Neural cell (in vitro differentiated cells): ENCODE measurements at regions not wholly inside any gene's neighbourhood (a gene's known extent, or its start where the extent isn't known, plus 50 kb on each side); places are given as distances from the start of the nearest gene placed in this dataset.

ENCODE experiments used
- H2AFZ ChIP-seq: fragments of 200-600, 300-800 bp; sonication (generic), shearing (Covaris generic); 2 replicates; pipeline ENCODE4 v1.6.0; 2014; ENCODE audit warnings: low read depth, mild to moderate bottlenecking, antibody characterized with exemption, low read length, moderate library complexity
- H3F3A ChIP-seq: fragments of 200-600 bp; shearing (Covaris generic); 2 replicates; pipeline ENCODE4 v1.6.1; 2016; ENCODE audit warnings: mild to moderate bottlenecking, moderate library complexity, mixed read lengths, antibody characterized with exemption, low read length; ENCODE audit not compliant: insufficient read depth, poor library complexity, severe bottlenecking
- H3K27ac ChIP-seq: fragments of 200-600, 300-800 bp; sonication (generic), shearing (Covaris generic); 2 replicates; pipeline ENCODE4 v1.5.1; 2014; ENCODE audit warnings: mild to moderate bottlenecking, low read length, moderate library complexity
- H3K27me3 ChIP-seq: fragments of 300-800, 200-600 bp; sonication (generic), shearing (Covaris generic); 2 replicates; pipeline ENCODE4 v1.6.0; 2014; ENCODE audit warnings: mild to moderate bottlenecking, low read depth, low read length, moderate library complexity; ENCODE audit not compliant: insufficient read depth
- H3K36me3 ChIP-seq: fragments of 300-800, 200-600 bp; sonication (generic), shearing (Covaris generic); 2 replicates; pipeline ENCODE4 v1.5.1; 2014; ENCODE audit warnings: mild to moderate bottlenecking, antibody characterized with exemption, low read length, moderate library complexity; ENCODE audit not compliant: insufficient read depth
- H3K4me2 ChIP-seq: fragments of 300-800, 200-600 bp; sonication (generic), shearing (Covaris generic); 2 replicates; pipeline ENCODE4 v1.6.0; 2014; ENCODE audit warnings: mild to moderate bottlenecking, low read length
- H3K4me3 ChIP-seq: fragments of 300-800, 200-600 bp; sonication (generic), shearing (Covaris generic); 2 replicates; pipeline ENCODE4 v1.5.1; 2014; ENCODE audit warnings: mild to moderate bottlenecking, low read length, moderate library complexity
- H3K79me2 ChIP-seq: fragments of 200-600 bp; shearing (Covaris generic); replicated peaks from 2 replicates; pipeline ENCODE4 v1.6.0; 2014; ENCODE audit warnings: mild to moderate bottlenecking, low read length, moderate library complexity; ENCODE audit not compliant: insufficient read depth
- H3K9ac ChIP-seq: fragments of 300-800, 200-600 bp; sonication (generic), shearing (Covaris generic); 2 replicates; pipeline ENCODE4 v1.6.1; 2016; ENCODE audit warnings: mild to moderate bottlenecking, low read length, mixed read lengths
- H3K9me2 ChIP-seq: fragments of 200-600 bp; shearing (Covaris generic); 2 replicates; pipeline ENCODE4 v1.6.1; 2016; ENCODE audit warnings: mild to moderate bottlenecking, low read length, mixed read lengths; ENCODE audit not compliant: insufficient read depth
- H3K9me3 ChIP-seq: fragments of 200-600, 300-800 bp; sonication (generic), shearing (Covaris generic); 2 replicates; pipeline ENCODE4 v1.6.1; 2016; ENCODE audit warnings: mild to moderate bottlenecking, mixed run types, low read length, moderate library complexity, mixed read lengths
- H4K20me1 ChIP-seq: fragments of 200-600 bp; shearing (Covaris generic); 2 replicates; pipeline ENCODE4 v1.6.1; 2016; ENCODE audit warnings: mild to moderate bottlenecking, mixed run types; ENCODE audit not compliant: insufficient read depth
- CTCF ChIP-seq: fragments of 450-650 bp; IDR thresholded peaks from 2 replicates; pipeline ENCODE4 v1.5.1; 2014; ENCODE audit warnings: antibody characterized with exemption, mild to moderate bottlenecking, moderate library complexity; ENCODE audit not compliant: poor library complexity, severe bottlenecking
- EP300 ChIP-seq: fragments of 450-650 bp; conservative IDR thresholded peaks from 2 replicates; pipeline ENCODE4 v1.6.1; 2014; ENCODE audit warnings: antibody characterized with exemption, mild to moderate bottlenecking, moderate library complexity; ENCODE audit not compliant: poor library complexity, severe bottlenecking
- EZH2 ChIP-seq: fragments of 200-600, 300-800 bp; shearing (Covaris generic), sonication (generic); IDR thresholded peaks from 2 replicates; pipeline ENCODE4 v1.6.1; 2014; ENCODE audit warnings: antibody characterized with exemption, low read length, borderline replicate concordance, mild to moderate bottlenecking; ENCODE audit not compliant: insufficient read depth, poor library complexity, severe bottlenecking
- MXI1 ChIP-seq: fragments of 450-650 bp; conservative IDR thresholded peaks from 2 replicates; pipeline ENCODE4 v1.6.1; 2014; ENCODE audit warnings: antibody characterized with exemption, mild to moderate bottlenecking; ENCODE audit not compliant: poor library complexity, severe bottlenecking
- POLR2AphosphoS5 ChIP-seq: IDR thresholded peaks from 2 replicates; pipeline ENCODE4 v1.6.1; 2012
- RAD21 ChIP-seq: fragments of 450-650 bp; conservative IDR thresholded peaks from 2 replicates; pipeline ENCODE4 v1.6.1; 2014; ENCODE audit warnings: antibody characterized with exemption, mild to moderate bottlenecking, moderate library complexity
- REST ChIP-seq: IDR thresholded peaks from 2 replicates; pipeline ENCODE4 v1.6.1; 2012; ENCODE audit warnings: borderline replicate concordance
- SMC3 ChIP-seq: fragments of 450-650 bp; conservative IDR thresholded peaks from 2 replicates; pipeline ENCODE4 v1.6.1; 2014; ENCODE audit warnings: antibody characterized with exemption, mild to moderate bottlenecking, moderate library complexity; ENCODE audit not compliant: poor library complexity
- TAF1 ChIP-seq: IDR thresholded peaks from 2 replicates; pipeline ENCODE4 v1.6.1; 2012; ENCODE audit warnings: low read depth

GRCh38 chr9:547314-547713, 294.2 kb upstream of the DMRT1 start:
- no peak overlapping the region for H3K9ac ChIP-seq
- H2AFZ ChIP-seq: no peak overlapping the region
- no peak for TF ChIP-seq SMC3
- TF ChIP-seq EP300: no peak
- TF ChIP-seq MXI1: no peak
- TF ChIP-seq RAD21: no peak
- no peak for TF ChIP-seq TAF1
- TF ChIP-seq REST: no peak
- no peak for TF ChIP-seq CTCF
- no peak for TF ChIP-seq POLR2AphosphoS5
- TF ChIP-seq EZH2: no peak
- H3K9me2 ChIP-seq: no peaks in the 10 kb centered on the region
- no peaks in the 10 kb centered on the region for H3K36me3 ChIP-seq
- H3F3A ChIP-seq: no peaks in the 10 kb centered on the region
- H3K9me3 ChIP-seq: no peaks in the 10 kb centered on the region
- no peaks in the 10 kb centered on the region for H4K20me1 ChIP-seq
- H3K4me3 ChIP-seq: no peak overlapping the region
- no peaks in the 10 kb centered on the region for H3K27me3 ChIP-seq
- no peak overlapping the region for H3K27ac ChIP-seq
- H3K4me2 ChIP-seq: no peak overlapping the region
- H3K79me2 ChIP-seq: no peaks in the 10 kb centered on the region

- no peak overlapping the region for H2AFZ ChIP-seq
- H3K79me2 ChIP-seq: no peaks in the 10 kb centered on the region
- no peak overlapping the region for H3K9ac ChIP-seq
- no peak for TF ChIP-seq CTCF
- TF ChIP-seq RAD21: no peak
- no peak for TF ChIP-seq EP300
- no peak for TF ChIP-seq POLR2AphosphoS5
- TF ChIP-seq REST: no peak
- no peak for TF ChIP-seq SMC3
- TF ChIP-seq MXI1: no peak
- no peak for TF ChIP-seq EZH2
- TF ChIP-seq TAF1: no peak
- no peak overlapping the region for H3K4me2 ChIP-seq
- H3K9me2 ChIP-seq: no peaks in the 10 kb centered on the region
- no peaks in the 10 kb centered on the region for H3K36me3 ChIP-seq
- H3K27ac ChIP-seq: no peak overlapping the region
- no peaks in the 10 kb centered on the region for H3K9me3 ChIP-seq
- no peaks in the 10 kb centered on the region for H3F3A ChIP-seq
- no peaks in the 10 kb centered on the region for H3K27me3 ChIP-seq
- H3K4me3 ChIP-seq: no peak overlapping the region
- H4K20me1 ChIP-seq: no peaks in the 10 kb centered on the region
These were observed 292.0 kb upstream of the DMRT1 start for GRCh38 chr9:549455-549997.
